OCI-LY7 (cell line): ENCODE measurements at regions not wholly inside any gene's neighbourhood (a gene's known extent, or its start where the extent isn't known, plus 50 kb on each side); places are given as distances from the start of the nearest gene placed in this dataset.

Source experiments
- BruUV-seq: library from RNA; stranded (reverse); fragments of 400-500 nt; replicated peaks from 2 replicates; lab custom pipeline; 2021; lab: Mats Ljungman, UMichigan
- CTCF ChIA-PET: fragments of 300-600 bp; sonication (Branson Sonifier 250); formaldehyde crosslinking; loops from one replicate; lab custom pipeline; 2022; ENCODE audit warnings: antibody characterized with exemption; ENCODE audit not compliant: unreplicated experiment; lab: Charles Lee
- POLR2A ChIA-PET: fragments of 300-600 bp; sonication (Branson Sonifier 250); formaldehyde crosslinking; loops from one replicate; lab custom pipeline; 2022; ENCODE audit warnings: antibody characterized with exemption; lab: Charles Lee
- DNase-seq: peaks from one replicate; pipeline ENCODE4 v3.0.0-alpha.2; 2015; ENCODE audit warnings: low spot score
- H2AFZ ChIP-seq: fragments of 200-600 bp; sonication (generic), shearing (Covaris generic); 2 replicates; pipeline ENCODE4 v1.6.1; 2014; ENCODE audit warnings: mild to moderate bottlenecking, antibody characterized with exemption, low read length, moderate library complexity
- H3K27ac ChIP-seq: fragments of 200-600 bp; sonication (generic); 2 replicates; pipeline ENCODE4 v1.5.1; 2014; ENCODE audit warnings: mixed run types, low read depth, mild to moderate bottlenecking, moderate library complexity, low read length, inconsistent platforms; ENCODE audit not compliant: poor library complexity, severe bottlenecking
- H3K36me3 ChIP-seq: fragments of 200-600 bp; sonication (generic); 2 replicates; pipeline ENCODE4 v1.6.1; 2014; ENCODE audit warnings: mild to moderate bottlenecking, antibody characterized with exemption, low read length, moderate library complexity, mixed read lengths; ENCODE audit not compliant: insufficient read depth
- H3K4me1 ChIP-seq: fragments of 200-600 bp; sonication (generic); 2 replicates; pipeline ENCODE4 v1.5.1; 2014; ENCODE audit warnings: mild to moderate bottlenecking, low read length; ENCODE audit not compliant: insufficient read depth, poor library complexity, severe bottlenecking
- H3K4me2 ChIP-seq: fragments of 200-600 bp; sonication (generic); 2 replicates; pipeline ENCODE4 v1.6.1; 2014; ENCODE audit warnings: mild to moderate bottlenecking, low read length
- H3K4me3 ChIP-seq: fragments of 200-600 bp; sonication (generic); 2 replicates; pipeline ENCODE4 v1.5.1; 2014; ENCODE audit warnings: mild to moderate bottlenecking, low read depth, low read length; ENCODE audit not compliant: poor library complexity, severe bottlenecking
- H3K79me2 ChIP-seq: fragments of 200-600 bp; sonication (generic); 2 replicates; pipeline ENCODE4 v1.6.1; 2016; ENCODE audit warnings: low read depth, mild to moderate bottlenecking, low read length, moderate library complexity, mixed read lengths; ENCODE audit not compliant: insufficient read depth
- H3K9me2 ChIP-seq: fragments of 200-600 bp; sonication (generic); 2 replicates; pipeline ENCODE4 v1.6.1; 2016; ENCODE audit warnings: mild to moderate bottlenecking, low read length, mixed read lengths; ENCODE audit not compliant: insufficient read depth
- H3K9me3 ChIP-seq: fragments of 200-600 bp; sonication (generic); 2 replicates; pipeline ENCODE4 v1.6.1; 2014; ENCODE audit warnings: mild to moderate bottlenecking, mixed run types, low read length, mixed read lengths
- H4K20me1 ChIP-seq: fragments of 200-600 bp; sonication (generic); 2 replicates; pipeline ENCODE4 v1.6.1; 2014; ENCODE audit warnings: mild to moderate bottlenecking, antibody characterized with exemption, low read length, moderate library complexity, mixed read lengths; ENCODE audit not compliant: insufficient read depth
- EZH2phosphoT487 ChIP-seq: fragments of 200-600 bp; sonication (generic); IDR thresholded peaks from 2 replicates; pipeline ENCODE4 v1.6.1; 2018; ENCODE audit warnings: low read depth, borderline replicate concordance, mild to moderate bottlenecking, mixed run types, antibody characterized with exemption, low read length, moderate library complexity, mixed read lengths
- intact Hi-C: fragments of 100-400 bp; cut with micrococcal nuclease; formaldehyde crosslinking; loops from one replicate; pipeline ENCODE4 v1.10.0; 2022; ENCODE audit not compliant: unreplicated experiment
- TF ChIP-seq, protein P1 (sequence below): fragments of 200-600 bp; sonication (generic); conservative IDR thresholded peaks from 2 replicates; pipeline ENCODE4 v1.5.1; 2014; ENCODE audit warnings: mild to moderate bottlenecking, antibody characterized with exemption, low read length, moderate library complexity, mixed read lengths

DNA sequence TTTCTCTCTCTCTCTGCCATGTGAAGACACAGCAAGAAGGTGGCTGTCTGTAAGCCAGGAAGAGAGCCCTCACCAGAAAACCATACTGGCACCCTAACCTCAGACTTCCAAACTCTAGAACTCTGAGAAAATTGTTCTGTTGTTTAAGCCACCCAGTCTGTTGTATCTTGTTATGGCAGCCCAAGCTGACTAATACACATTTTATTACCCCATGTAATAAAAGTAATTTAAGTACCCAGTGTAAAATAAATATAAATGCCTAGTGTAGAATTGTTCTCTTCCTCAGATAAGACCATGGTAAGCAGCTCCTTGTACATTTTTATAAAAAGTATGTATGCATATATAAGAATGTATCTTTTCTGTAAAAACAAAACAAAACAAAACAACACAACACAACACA is 119.7 kb downstream of the DTL start:
- no peaks in the 10 kb centered on the region for H4K20me1 ChIP-seq
- no TSS peak for BruUV-seq
- H3K9me3 ChIP-seq, result no peaks in the 10 kb centered on the region
- no peak overlapping the region for H3K4me3 ChIP-seq
- ChIA-PET POLR2A (no interaction called here), CTCF (no interaction called here)
- TF ChIP-seq EZH2phosphoT487, result no peak
- TF ChIP-seq, protein P1, sequence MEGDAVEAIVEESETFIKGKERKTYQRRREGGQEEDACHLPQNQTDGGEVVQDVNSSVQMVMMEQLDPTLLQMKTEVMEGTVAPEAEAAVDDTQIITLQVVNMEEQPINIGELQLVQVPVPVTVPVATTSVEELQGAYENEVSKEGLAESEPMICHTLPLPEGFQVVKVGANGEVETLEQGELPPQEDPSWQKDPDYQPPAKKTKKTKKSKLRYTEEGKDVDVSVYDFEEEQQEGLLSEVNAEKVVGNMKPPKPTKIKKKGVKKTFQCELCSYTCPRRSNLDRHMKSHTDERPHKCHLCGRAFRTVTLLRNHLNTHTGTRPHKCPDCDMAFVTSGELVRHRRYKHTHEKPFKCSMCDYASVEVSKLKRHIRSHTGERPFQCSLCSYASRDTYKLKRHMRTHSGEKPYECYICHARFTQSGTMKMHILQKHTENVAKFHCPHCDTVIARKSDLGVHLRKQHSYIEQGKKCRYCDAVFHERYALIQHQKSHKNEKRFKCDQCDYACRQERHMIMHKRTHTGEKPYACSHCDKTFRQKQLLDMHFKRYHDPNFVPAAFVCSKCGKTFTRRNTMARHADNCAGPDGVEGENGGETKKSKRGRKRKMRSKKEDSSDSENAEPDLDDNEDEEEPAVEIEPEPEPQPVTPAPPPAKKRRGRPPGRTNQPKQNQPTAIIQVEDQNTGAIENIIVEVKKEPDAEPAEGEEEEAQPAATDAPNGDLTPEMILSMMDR, result no peak
- H3K9me2 ChIP-seq, result no peaks in the 10 kb centered on the region
- H3K27ac ChIP-seq, result no peak overlapping the region
- H3K4me2 ChIP-seq, result no peak overlapping the region
- no peaks in the 10 kb centered on the region for H3K4me1 ChIP-seq
- no peaks in the 10 kb centered on the region for H3K36me3 ChIP-seq
- no peak for DNase-seq
- intact Hi-C loops, result no loop called here
- H2AFZ ChIP-seq, result no peak overlapping the region
- no peaks in the 10 kb centered on the region for H3K79me2 ChIP-seq

DNA sequence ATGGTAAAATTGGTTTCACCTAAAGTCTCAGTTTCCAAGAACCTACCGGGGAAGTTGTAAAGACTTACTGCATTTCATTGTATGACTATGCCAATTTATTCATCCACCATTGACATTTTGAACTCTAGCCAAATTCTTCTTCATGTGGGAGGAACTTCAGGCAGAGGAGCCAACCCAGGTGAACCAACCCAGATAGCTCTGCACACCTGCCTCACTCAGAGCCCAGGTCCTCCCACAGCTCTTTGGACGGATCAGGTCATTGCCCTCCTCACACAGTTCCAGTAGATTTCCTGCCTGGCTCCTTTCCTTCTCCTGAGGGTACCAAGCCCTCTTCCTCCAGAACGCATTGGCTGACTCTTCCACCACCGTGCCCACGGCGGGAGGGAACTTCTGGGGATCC is 121.7 kb downstream of the DTL start:
- no peak overlapping the region for H2AFZ ChIP-seq
- ChIA-PET POLR2A (no interaction called here), CTCF (no interaction called here)
- intact Hi-C loops, result no loop called here
- H3K36me3 ChIP-seq, result no peaks in the 10 kb centered on the region
- no peaks in the 10 kb centered on the region for H3K9me2 ChIP-seq
- no peak overlapping the region for H3K27ac ChIP-seq
- no peaks in the 10 kb centered on the region for H3K79me2 ChIP-seq
- TF ChIP-seq, protein P1, result no peak
- TF ChIP-seq EZH2phosphoT487, result no peak
- DNase-seq, result no peak
- H4K20me1 ChIP-seq, result no peaks in the 10 kb centered on the region
- no TSS peak for BruUV-seq
- H3K4me1 ChIP-seq, result no peaks in the 10 kb centered on the region
- H3K4me3 ChIP-seq, result no peak overlapping the region
- H3K9me3 ChIP-seq, result no peaks in the 10 kb centered on the region
- H3K4me2 ChIP-seq, result no peak overlapping the region

- no peak for DNase-seq
- H3K4me2 ChIP-seq, result no peak overlapping the region
- no peak overlapping the region for H3K27ac ChIP-seq
- H2AFZ ChIP-seq, result no peak overlapping the region
- H3K4me3 ChIP-seq, result no peak overlapping the region
- no peaks in the 10 kb centered on the region for H3K36me3 ChIP-seq
- no peaks in the 10 kb centered on the region for H3K79me2 ChIP-seq
- H3K4me1 ChIP-seq, result no peaks in the 10 kb centered on the region
- no peaks in the 10 kb centered on the region for H4K20me1 ChIP-seq
- no peaks in the 10 kb centered on the region for H3K9me2 ChIP-seq
- no peaks in the 10 kb centered on the region for H3K9me3 ChIP-seq
- POLR2A ChIA-PET, result interaction anchor here (0.6 kb wide), 3 partner anchors 36 to 1909 kb away, joined by 3 to 5 read pairs (median 3); no protein-coding TSS in a partner anchor
- TF ChIP-seq EZH2phosphoT487, result no peak
- TF ChIP-seq, protein P1, result no peak
- CTCF ChIA-PET, result no interaction called here
- intact Hi-C loops, result no loop called here
- BruUV-seq, result no TSS peak
Measured at GRCh38 chr1:212158912-212159796, 123.6 kb downstream of the DTL start.
